GM21390 (cell line): ENCODE measurements at regions not wholly inside any gene's neighbourhood (a gene's known extent, or its start where the extent isn't known, plus 50 kb on each side); places are given as distances from the start of the nearest gene placed in this dataset.

Source experiments
- ATAC-seq: cut with Tn5 transposase; IDR thresholded peaks from one replicate; pipeline ENCODE4 v1.9.1; 2021; ENCODE audit not compliant: unreplicated experiment

GRCh38 chr2:15874321-15874720 is 66.0 kb upstream of the MYCN start:
- ATAC-seq = no peak

GRCh38 chr2:15874854-15875804 is 65.2 kb upstream of the MYCN start:
- ATAC-seq = no peak

GRCh38 chr2:15875969-15876705 is 64.2 kb upstream of the MYCN start:
- no peak for ATAC-seq

- no peak for ATAC-seq
Measured at GRCh38 chr2:15880226-15881119, 59.9 kb upstream of the MYCN start.

GRCh38 chr2:15881120-15881433 is 59.3 kb upstream of the MYCN start:
- ATAC-seq = no peak

GRCh38 chr2:15881676-15882075 is 58.7 kb upstream of the MYCN start:
- ATAC-seq = no peak

GRCh38 chr2:15882761-15883497 is 57.4 kb upstream of the MYCN start:
- no peak for ATAC-seq

GRCh38 chr2:15883684-15884083 is 56.7 kb upstream of the MYCN start:
- ATAC-seq = no peak

GRCh38 chr2:15884790-15885189 is 55.6 kb upstream of the MYCN start:
- ATAC-seq = no peak

- no peak for ATAC-seq
Measured at GRCh38 chr2:15886231-15886630, 54.1 kb upstream of the MYCN start.

- no peak for ATAC-seq
Measured at GRCh38 chr2:15889442-15890123, 50.8 kb upstream of the MYCN start.

- ATAC-seq = no peak
Measured at GRCh38 chr2:15890124-15890754, 50.1 kb upstream of the MYCN start.
